ENCODE measurements at regions not wholly inside any gene's neighbourhood (a gene's known extent, or its start where the extent isn't known, plus 50 kb on each side); places are given as distances from the start of the nearest gene placed in this dataset.

- TF ChIP-seq CTCF (IDR thresholded peaks at IDR 0.05): no peak
- TF ChIP-seq POLR2A (IDR thresholded peaks at IDR 0.05): no peak
Observed at GRCh38 chr6:164502833-164503232, 806.6 kb downstream of the C6orf118 start.
